ENCODE measurements at regions not wholly inside any gene's neighbourhood (a gene's known extent, or its start where the extent isn't known, plus 50 kb on each side); places are given as distances from the start of the nearest gene placed in this dataset.
"Not testable (repeated sequence)": the region's sequence is repeated elsewhere in the genome, so short reads cannot be mapped to it uniquely, and the experiment has no call there.

- DNase-seq = no peak
Observed at GRCh38 chr21:27525780-27526179, 558.9 kb upstream of the ADAMTS5 start.

GRCh38 chr21:27519361-27519760 is 552.5 kb upstream of the ADAMTS5 start:
- DNase-seq = no peak

- DNase-seq = not testable (repeated sequence)
Observed at GRCh38 chr21:27517177-27517576, 550.3 kb upstream of the ADAMTS5 start.

- no peak for DNase-seq
Observed at GRCh38 chr21:27515676-27516075, 548.8 kb upstream of the ADAMTS5 start.

GRCh38 chr21:27513825-27514224 is 546.9 kb upstream of the ADAMTS5 start:
- DNase-seq = no peak

GRCh38 chr21:27513016-27513415 is 546.1 kb upstream of the ADAMTS5 start:
- no peak for DNase-seq

GRCh38 chr21:27511233-27511632 is 544.3 kb upstream of the ADAMTS5 start:
- no peak for DNase-seq

DNA sequence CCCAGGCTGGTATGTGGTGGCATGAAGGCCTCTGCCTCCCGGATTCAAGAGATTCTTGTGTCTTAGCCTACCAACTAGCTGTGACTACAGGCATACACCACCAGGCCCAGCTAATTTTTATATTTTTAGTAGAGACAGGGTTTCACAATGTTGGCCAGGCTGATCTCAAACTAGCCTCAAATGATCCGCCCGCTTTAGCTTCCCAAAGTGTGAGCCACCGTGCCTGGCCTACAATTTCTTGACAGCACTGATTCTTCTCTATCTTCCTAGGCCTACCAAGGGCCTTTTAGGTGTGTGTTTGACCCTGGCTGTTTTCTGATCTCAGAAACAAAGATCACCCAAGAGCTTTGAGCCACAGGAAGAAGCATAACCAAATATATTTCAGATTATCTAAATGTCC is 540.8 kb upstream of the ADAMTS5 start:
- DNase-seq = no peak

GRCh38 chr21:27505516-27505915 is 538.6 kb upstream of the ADAMTS5 start:
- DNase-seq = no peak

DNA sequence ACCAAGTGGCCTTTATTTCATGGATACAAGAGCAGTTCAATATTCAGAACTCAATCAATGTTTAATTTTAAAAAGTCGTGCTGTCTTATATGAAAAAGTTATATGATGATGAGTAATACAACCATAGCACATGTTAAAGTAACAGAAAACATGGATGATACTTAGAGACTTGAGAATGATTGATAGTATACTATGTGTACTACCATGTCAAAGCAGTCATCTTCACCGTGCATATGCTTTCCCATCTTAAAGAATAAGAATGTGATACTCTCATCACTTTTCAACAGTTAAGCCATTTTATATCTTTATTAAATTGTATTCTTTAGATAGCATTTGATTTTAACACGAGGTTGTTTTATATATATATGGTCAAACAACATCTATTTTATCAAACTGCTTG is 535.9 kb upstream of the ADAMTS5 start:
- no peak for DNase-seq

- DNase-seq = no peak
Observed at GRCh38 chr21:27498025-27498424, 531.1 kb upstream of the ADAMTS5 start.

DNA sequence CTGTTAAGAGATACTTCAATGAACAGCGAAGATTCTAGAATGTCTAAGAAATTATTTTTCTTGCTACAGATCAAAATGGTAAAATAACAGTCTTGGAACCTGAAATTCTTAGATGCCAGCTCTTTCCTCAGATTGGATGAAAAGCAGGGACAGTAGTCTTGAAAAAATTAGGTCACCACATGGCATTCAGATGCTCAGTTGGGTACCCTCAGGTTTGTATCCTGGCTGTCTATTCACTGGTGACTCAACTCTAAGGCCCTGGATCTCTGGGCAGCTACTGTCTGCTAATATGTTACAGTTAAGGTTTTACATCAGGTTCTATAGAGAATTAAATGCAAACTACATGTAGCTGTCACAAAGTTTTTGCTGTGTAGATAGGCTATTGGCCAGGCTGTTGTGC is 528.9 kb upstream of the ADAMTS5 start:
- no peak for DNase-seq

DNA sequence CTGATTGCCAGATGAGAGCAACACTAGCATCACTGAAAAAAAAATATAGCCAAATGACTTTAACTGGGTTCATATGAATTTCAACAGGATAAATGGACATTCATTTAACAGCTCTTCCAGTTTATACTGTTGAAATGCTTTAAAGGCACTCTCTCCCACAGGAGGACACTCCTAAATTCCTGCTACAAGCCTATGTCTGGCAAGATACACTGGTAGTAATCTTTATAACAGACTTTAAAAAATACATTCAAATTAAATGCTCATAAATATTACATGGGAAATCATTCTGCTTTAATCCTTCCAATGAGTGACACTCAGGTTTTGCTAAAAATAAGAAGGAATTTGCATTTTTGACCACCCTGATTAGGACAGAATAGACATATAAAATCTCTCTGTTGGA is 526.7 kb upstream of the ADAMTS5 start:
- DNase-seq = no peak

GRCh38 chr21:27487676-27488075 is 520.8 kb upstream of the ADAMTS5 start:
- DNase-seq = no peak

DNA sequence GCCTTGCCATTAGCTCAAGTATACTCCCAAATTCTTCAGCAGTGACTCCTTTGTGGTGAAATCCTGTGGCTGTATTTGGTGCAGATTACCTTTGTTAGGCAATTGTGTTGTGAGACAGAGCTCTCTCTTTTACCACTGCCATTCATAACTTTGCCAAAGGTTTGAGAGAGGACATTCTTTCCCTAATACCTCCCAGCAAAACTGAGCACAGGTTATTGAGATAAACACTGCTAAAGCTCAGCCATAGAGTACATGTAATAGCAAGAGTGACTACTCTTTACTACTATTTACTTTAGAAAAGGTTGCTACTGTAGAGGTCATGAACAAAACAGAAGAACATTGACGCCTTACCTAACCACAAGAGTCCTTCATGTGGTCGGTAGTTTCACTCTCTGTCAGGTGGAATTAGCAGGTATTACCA is 514.0 kb upstream of the ADAMTS5 start:
- no peak for DNase-seq

GRCh38 chr21:27477296-27477695 is 510.4 kb upstream of the ADAMTS5 start:
- no peak for DNase-seq

- DNase-seq = no peak
Observed at GRCh38 chr21:27476696-27477095, 509.8 kb upstream of the ADAMTS5 start.

- DNase-seq = no peak
Observed at GRCh38 chr21:27475363-27475955, 508.6 kb upstream of the ADAMTS5 start.

DNA sequence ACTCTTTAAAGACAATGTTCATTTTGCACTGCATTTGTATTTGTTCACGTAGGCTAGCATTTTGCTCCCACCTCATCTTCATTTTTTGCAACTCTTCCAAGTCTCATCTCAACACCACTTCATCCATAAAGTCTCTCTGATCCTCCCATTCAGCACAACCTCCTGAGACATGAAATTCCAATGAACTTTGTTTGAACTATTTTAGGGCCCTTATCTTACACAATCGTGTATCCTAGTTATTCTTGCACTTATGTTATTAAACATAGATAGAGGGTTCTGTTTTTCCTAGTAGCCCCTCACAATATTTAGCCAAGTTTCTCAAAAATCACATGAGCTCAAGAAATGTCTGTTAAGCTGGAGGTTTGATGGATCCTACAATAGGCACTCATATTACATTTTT is 500.5 kb upstream of the ADAMTS5 start:
- no peak for DNase-seq

- DNase-seq = no peak
Observed at GRCh38 chr21:27466140-27466539, 499.3 kb upstream of the ADAMTS5 start.

GRCh38 chr21:27464648-27465047 is 497.8 kb upstream of the ADAMTS5 start:
- DNase-seq = no peak

GRCh38 chr21:27462726-27463125 is 495.8 kb upstream of the ADAMTS5 start:
- no peak for DNase-seq

DNA sequence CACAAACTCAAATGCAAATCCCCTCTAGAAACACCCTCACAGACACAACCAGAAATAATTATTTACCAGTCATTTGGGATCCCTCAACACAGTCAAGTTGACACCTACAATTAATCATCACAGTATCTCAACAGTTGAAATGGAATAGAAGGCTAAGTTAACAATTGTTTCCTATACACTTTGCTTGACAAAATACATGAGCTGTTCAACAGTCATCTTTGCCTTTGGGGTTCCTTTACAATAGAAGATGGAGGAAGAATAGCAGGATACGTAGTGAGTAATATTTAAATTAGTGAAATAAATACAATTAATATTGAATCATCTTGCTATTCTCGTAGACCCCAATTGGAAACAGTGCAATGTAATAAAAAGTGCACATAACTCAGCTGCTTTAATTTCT is 487.3 kb upstream of the ADAMTS5 start:
- DNase-seq = no peak

GRCh38 chr21:27451116-27451515 is 484.2 kb upstream of the ADAMTS5 start:
- DNase-seq = no peak

- no peak for DNase-seq
Observed at GRCh38 chr21:27450216-27450615, 483.3 kb upstream of the ADAMTS5 start.

DNA sequence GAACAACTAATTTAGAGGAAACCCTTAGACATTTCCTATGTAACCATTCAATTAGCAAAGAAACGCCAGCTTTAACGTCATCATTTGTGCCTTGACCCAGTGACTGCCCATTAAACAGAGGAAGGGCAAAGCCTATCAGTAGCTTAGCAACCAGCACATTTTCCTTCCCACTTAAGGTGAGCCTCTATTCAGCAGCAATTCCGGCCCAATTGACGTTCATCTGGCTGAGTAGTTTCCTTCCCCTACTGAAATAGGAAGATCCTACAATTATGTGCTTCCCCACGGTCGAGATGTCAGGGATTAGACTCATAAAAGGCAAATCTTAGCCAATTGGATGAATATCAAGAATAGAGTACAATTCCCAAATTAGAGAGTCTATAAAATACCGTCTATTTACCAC is 482.1 kb upstream of the ADAMTS5 start:
- DNase-seq = no peak

All from stimulated activated CD4-positive, alpha-beta T cell treated with anti-CD3 and anti-CD28 coated beads, Interleukin-4, amount 100 ng/mL, for 24 hours (primary cell).